Testis (tissue), 2 donors: ENCODE measurements at regions not wholly inside any gene's neighbourhood (a gene's known extent, or its start where the extent isn't known, plus 50 kb on each side); places are given as distances from the start of the nearest gene placed in this dataset.

Source experiments
- DNase-seq: peaks from one replicate; pipeline ENCODE4 v3.0.0-alpha.2; 2019
- H3K27ac ChIP-seq, 2 donors: fragments of 200-600 bp; sonication (generic); one replicate each; pipeline ENCODE4 v1.5.1; 2019
- H3K27me3 ChIP-seq: fragments of 200-600 bp; sonication (generic); one replicate; pipeline ENCODE4 v1.5.1; 2019
- H3K36me3 ChIP-seq: fragments of 200-600 bp; sonication (generic); one replicate; pipeline ENCODE4 v1.5.1; 2017; ENCODE audit warnings: low read depth; ENCODE audit errors: missing control alignments
- H3K4me1 ChIP-seq: fragments of 200-600 bp; sonication (generic); one replicate; pipeline ENCODE4 v1.5.1; 2019
- H3K4me3 ChIP-seq, 2 donors: fragments of 200-600 bp; sonication (generic); one replicate each; pipeline ENCODE4 v1.5.1; 2017 to 2019
- H3K9me3 ChIP-seq: fragments of 200-600 bp; sonication (generic); one replicate; pipeline ENCODE4 v1.5.1; 2017
- POLR2A ChIP-seq: fragments of 450-650 bp; IDR thresholded peaks from one replicate; pipeline ENCODE4 v1.6.1; 2017; ENCODE audit warnings: antibody characterized with exemption, mild to moderate bottlenecking, moderate library complexity
- WGBS, 2 donors: methylation state at CpG; one replicate each; pipeline ENCODE4 v1.1.5; 2018; 5-methylcytosine and 5-hydroxymethylcytosine counted together
- intact Hi-C: fragments of 100-400 bp; cut with DNase I; formaldehyde crosslinking; loops from one replicate; pipeline ENCODE4 v1.15.1; 2023; ENCODE audit warnings: low total_unique reads
- TF ChIP-seq, protein P1 (sequence below), 3 experiments: fragments of 450-650 bp in 2 of 3; fragments of 200-600 bp in 1 of 3; sonication (generic) in 1 of 3; IDR thresholded peaks; one replicate each; pipeline ENCODE4 v1.5.1; 2016 to 2019; ENCODE audit warnings: antibody characterized with exemption in 3 of 3, mild to moderate bottlenecking in 2 of 3, moderate library complexity in 1 of 3

GRCh38 chr4:27128443-27128842, 267.8 kb downstream of the STIM2 start:
- TF ChIP-seq, protein P1, sequence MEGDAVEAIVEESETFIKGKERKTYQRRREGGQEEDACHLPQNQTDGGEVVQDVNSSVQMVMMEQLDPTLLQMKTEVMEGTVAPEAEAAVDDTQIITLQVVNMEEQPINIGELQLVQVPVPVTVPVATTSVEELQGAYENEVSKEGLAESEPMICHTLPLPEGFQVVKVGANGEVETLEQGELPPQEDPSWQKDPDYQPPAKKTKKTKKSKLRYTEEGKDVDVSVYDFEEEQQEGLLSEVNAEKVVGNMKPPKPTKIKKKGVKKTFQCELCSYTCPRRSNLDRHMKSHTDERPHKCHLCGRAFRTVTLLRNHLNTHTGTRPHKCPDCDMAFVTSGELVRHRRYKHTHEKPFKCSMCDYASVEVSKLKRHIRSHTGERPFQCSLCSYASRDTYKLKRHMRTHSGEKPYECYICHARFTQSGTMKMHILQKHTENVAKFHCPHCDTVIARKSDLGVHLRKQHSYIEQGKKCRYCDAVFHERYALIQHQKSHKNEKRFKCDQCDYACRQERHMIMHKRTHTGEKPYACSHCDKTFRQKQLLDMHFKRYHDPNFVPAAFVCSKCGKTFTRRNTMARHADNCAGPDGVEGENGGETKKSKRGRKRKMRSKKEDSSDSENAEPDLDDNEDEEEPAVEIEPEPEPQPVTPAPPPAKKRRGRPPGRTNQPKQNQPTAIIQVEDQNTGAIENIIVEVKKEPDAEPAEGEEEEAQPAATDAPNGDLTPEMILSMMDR (IDR thresholded peaks at IDR 0.05): no peak
- no peak for TF ChIP-seq POLR2A
- H3K27ac ChIP-seq: no peak overlapping the region
- no peak for DNase-seq
- H3K27me3 ChIP-seq: no peaks in the 10 kb centered on the region
- H3K36me3 ChIP-seq: no peaks in the 10 kb centered on the region
- 82 to 97% methylated on average over 5 of the region's 5 CpGs for WGBS, 2 donors
- intact Hi-C loops: no loop called here
- no peaks in the 10 kb centered on the region for H3K9me3 ChIP-seq
- H3K4me1 ChIP-seq: no peaks in the 10 kb centered on the region
- H3K4me3 ChIP-seq: no peak overlapping the region

GRCh38 chr4:27129871-27130366, 269.3 kb downstream of the STIM2 start:
- H3K36me3 ChIP-seq: no peaks in the 10 kb centered on the region
- no peak overlapping the region for H3K4me3 ChIP-seq
- DNase-seq: no peak
- TF ChIP-seq, protein P1 (IDR thresholded peaks at IDR 0.05): no peak
- TF ChIP-seq POLR2A: no peak
- no peaks in the 10 kb centered on the region for H3K4me1 ChIP-seq
- H3K27ac ChIP-seq: no peak overlapping the region
- intact Hi-C loops: no loop called here
- no peaks in the 10 kb centered on the region for H3K9me3 ChIP-seq
- no peaks in the 10 kb centered on the region for H3K27me3 ChIP-seq
- WGBS, 2 donors: 80 to 90% methylated on average over 7 of the region's 7 CpGs

DNA sequence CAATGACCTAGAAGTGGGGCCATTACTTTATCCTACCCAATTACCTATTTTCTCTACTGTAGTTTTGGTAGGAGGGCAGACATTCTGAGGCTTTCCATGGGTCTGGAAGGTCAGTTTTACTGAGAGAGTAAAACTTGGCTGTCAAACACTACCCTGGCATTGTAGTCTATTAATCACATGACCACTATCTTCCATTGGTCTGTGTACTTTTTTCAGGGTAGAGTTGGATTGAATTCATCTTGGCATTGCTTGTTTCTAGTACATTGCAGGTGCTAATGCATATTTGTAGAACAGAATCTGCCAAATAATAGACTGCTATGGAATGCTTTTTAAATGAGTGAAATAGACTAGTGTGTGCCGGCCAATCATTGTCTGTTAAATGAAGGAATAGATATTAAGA, 271.9 kb downstream of the STIM2 start:
- Histone ChIP-seq H3K27me3 (no peaks in the 10 kb centered on the region), H3K4me3 (no peak overlapping the region), H3K9me3 (no peaks in the 10 kb centered on the region), H3K4me1 (no peaks in the 10 kb centered on the region), H3K27ac (no peak overlapping the region), H3K36me3 (no peaks in the 10 kb centered on the region)
- intact Hi-C loops: no loop called here
- TF ChIP-seq, protein P1 (IDR thresholded peaks at IDR 0.05): no peak
- no peak for TF ChIP-seq POLR2A
- whole genome bisulfite sequencing, 2 donors: 95 to 100% methylated on average over 1 of the region's 1 CpG
- DNase-seq: no peak

DNA sequence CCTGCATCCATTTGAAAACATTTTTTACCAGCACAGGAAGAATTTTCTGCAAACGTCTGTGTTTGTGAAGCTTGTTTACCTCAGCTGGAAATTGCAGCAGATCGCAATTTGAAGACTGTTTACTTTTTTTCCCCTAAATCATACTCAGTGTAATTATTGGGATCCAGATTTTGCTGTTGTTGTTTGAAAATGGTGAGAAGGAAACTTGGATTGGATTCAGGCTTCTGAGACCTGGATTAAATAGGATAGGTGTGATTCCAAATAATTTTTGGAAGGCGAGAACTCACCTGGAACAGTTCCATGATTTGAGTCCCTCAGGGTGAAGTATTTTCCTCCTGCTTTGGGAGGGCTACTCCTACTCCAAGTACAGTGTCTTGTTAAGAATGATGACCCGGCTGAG, 279.8 kb downstream of the STIM2 start:
- intact Hi-C loops: no loop called here
- Histone ChIP-seq H3K4me3 (no peak overlapping the region), H3K36me3 (no peaks in the 10 kb centered on the region), H3K4me1 (no peaks in the 10 kb centered on the region), H3K27ac (no peak overlapping the region), H3K27me3 (no peaks in the 10 kb centered on the region), H3K9me3 (no peaks in the 10 kb centered on the region)
- 75 to 76% methylated on average over 4 of the region's 4 CpGs for WGBS, 2 donors
- DNase-seq: no peak
- TF ChIP-seq POLR2A: no peak
- TF ChIP-seq, protein P1 (IDR thresholded peaks at IDR 0.05): no peak

- TF ChIP-seq, protein P1 (IDR thresholded peaks at IDR 0.05): no peak
- TF ChIP-seq POLR2A: no peak
- H3K36me3 ChIP-seq: no peaks in the 10 kb centered on the region
These were observed 280.9 kb downstream of the STIM2 start for GRCh38 chr4:27141530-27141929.

More at GRCh38 chr4:27141530-27141929, 280.9 kb downstream of the STIM2 start:
- no peaks in the 10 kb centered on the region for H3K9me3 ChIP-seq
- no peaks in the 10 kb centered on the region for H3K27me3 ChIP-seq
- no peak overlapping the region for H3K4me3 ChIP-seq
- no peak overlapping the region for H3K27ac ChIP-seq
- intact Hi-C loops: no loop called here
- 81 to 87% methylated on average over 6 of the region's 6 CpGs for WGBS, 2 donors
- H3K4me1 ChIP-seq: no peaks in the 10 kb centered on the region
- DNase-seq: no peak
